ENCODE measurements at regions not wholly inside any gene's neighbourhood (a gene's known extent, or its start where the extent isn't known, plus 50 kb on each side); places are given as distances from the start of the nearest gene placed in this dataset.

GRCh38 chr5:143682246-143682905 is 129.6 kb upstream of the HMHB1 start:
- TF ChIP-seq, protein P1, sequence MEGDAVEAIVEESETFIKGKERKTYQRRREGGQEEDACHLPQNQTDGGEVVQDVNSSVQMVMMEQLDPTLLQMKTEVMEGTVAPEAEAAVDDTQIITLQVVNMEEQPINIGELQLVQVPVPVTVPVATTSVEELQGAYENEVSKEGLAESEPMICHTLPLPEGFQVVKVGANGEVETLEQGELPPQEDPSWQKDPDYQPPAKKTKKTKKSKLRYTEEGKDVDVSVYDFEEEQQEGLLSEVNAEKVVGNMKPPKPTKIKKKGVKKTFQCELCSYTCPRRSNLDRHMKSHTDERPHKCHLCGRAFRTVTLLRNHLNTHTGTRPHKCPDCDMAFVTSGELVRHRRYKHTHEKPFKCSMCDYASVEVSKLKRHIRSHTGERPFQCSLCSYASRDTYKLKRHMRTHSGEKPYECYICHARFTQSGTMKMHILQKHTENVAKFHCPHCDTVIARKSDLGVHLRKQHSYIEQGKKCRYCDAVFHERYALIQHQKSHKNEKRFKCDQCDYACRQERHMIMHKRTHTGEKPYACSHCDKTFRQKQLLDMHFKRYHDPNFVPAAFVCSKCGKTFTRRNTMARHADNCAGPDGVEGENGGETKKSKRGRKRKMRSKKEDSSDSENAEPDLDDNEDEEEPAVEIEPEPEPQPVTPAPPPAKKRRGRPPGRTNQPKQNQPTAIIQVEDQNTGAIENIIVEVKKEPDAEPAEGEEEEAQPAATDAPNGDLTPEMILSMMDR (IDR thresholded peaks at IDR 0.05; ENCODE audit: low read depth, low read length, poor library complexity, severe bottlenecking), result no peak
- TF ChIP-seq EZH2phosphoT487 (IDR thresholded peaks at IDR 0.05; ENCODE audit: borderline replicate concordance, low read length), result no peak

Measured in DOHH2 (cell line).